ENCODE measurements at regions not wholly inside any gene's neighbourhood (a gene's known extent, or its start where the extent isn't known, plus 50 kb on each side); places are given as distances from the start of the nearest gene placed in this dataset.

GRCh38 chr7:112882022-112882421 is 91.8 kb upstream of the TMEM168 start:
- TF ChIP-seq REST (IDR thresholded peaks at IDR 0.05; ENCODE audit: insufficient read depth in 1 of 2, low read depth in 2 of 2, low read length in 2 of 2) (no peak), TAF1 (IDR thresholded peaks at IDR 0.05; ENCODE audit: borderline replicate concordance, insufficient read depth, low read length) (no peak), POLR2AphosphoS5 (IDR thresholded peaks at IDR 0.05; ENCODE audit: low read depth, low read length) (no peak)
